NCI-H2107 (cell line): ENCODE measurements at regions not wholly inside any gene's neighbourhood (a gene's known extent, or its start where the extent isn't known, plus 50 kb on each side); places are given as distances from the start of the nearest gene placed in this dataset.
"Not testable (repeated sequence)": the region's sequence is repeated elsewhere in the genome, so short reads cannot be mapped to it uniquely, and the experiment has no call there.

Experiments
- DNase-seq: peaks from one replicate; lab custom pipeline; 2025; lab: John Stamatoyannopoulos, UW

DNA sequence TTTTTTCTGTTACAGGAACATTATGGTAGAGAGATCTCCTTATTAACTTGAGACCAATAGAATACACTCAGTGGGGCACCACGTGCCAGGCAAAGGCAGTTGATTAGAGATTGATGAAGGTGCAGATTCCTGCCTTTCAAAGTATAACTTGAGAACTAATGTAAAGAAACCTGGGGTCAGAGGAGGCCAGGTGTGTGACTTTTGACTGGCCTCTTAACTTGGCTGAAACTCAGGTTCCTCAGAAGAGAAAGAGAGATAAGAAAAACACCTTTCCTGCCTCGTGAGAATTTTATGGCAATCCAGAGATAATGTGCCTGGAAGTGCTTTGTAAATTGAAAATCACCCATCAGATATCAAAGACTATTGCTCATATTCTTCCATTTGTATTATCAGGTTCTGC lies 110.7 kb upstream of the GZMB start:
- DNase-seq, result no peak

DNA sequence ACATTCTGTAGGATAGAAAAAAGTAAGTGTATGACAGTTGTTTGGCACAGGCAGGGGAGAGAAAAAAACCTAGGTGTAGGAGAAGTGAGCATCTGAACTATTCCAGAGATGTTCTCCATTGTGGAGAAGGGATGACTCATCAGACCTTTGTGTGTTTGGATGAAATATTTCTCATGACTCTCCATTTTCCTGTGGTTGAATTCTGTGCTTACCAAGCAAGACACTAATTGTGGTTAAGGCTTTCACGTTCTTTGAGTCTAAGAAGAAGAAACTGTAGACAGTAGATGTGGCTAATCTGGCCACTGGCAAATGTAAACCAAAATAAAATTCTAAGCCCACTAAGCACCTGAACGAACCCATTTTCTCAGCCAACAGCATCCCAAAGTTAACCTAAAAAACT lies 107.9 kb upstream of the GZMB start:
- no peak for DNase-seq

DNA sequence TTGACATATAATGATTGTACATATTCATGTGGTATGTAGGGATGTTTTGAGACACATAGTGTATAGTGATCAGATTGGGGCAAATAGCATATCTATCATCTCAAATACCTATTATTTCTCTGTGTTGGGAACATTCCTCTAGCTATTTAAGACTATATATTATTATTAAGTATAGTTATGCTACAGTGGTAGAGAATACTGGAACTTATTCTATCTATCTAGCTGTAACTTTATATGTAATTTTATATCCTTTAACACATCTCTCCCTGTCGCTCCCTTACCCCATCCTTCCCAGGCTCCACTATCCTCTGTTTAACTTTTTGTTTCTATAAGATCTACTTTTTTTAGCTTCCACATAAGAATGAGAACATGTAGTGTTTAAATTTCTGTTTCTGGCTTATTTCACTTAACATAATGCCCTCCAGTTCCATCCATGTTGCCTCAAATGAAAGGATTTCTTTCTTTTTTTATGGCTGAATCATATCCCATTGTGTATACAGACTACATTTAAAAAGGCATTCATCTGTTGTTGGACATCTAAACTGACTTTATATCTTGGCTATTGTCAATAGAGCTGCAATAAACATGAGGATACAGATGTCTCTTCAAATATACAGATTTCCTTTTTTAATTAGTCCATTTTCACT lies 102.1 kb upstream of the GZMB start:
- DNase-seq, result no peak

DNA sequence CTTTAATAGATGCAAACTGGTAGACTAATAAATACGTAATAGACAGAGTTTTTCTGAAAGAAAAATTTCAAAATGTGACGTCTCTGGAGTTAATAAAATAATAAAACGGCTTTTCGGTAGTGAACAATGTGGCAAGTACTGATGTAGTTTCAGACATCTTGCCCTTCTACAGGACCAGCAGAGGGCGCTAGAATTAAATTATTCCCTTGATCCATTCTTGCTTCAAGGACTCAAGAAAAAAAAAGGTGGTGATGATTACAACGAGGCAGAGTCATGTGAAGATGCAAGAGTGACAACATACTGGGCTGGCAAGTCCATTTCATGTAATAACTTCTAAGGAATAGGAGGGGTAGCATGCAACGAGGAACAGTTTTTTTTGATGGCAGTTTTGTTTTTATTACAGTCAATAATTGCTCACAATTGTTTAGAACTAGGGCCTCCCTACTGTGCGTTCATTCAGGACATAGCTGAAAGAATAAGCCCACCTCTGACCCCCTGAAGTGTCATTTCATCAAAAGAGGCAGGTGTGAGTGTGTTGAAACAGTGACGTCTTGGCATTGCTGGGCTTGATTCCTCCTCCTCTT lies 101.0 kb upstream of the GZMB start:
- peak; percentile 82 for DNase-seq

DNA sequence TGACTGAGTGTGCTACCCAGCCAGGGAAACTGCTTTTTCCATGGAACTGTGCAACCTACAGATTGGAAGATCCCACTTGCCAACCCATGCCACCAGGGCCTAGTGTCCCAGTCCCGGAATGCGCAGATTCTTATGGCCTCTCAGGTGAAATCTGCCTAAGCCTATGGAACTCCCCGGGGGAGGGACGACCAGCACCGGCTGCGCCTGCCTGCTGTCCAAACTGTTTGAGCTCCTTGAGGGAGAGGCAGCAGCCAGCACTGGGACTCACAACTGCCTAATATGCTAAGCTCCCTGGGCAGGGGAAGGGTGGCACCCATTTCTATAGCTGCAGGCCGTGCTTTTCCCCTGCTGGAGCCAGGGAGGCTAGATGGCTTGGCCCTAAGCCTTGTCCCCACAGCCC lies 92.5 kb upstream of the GZMB start:
- no peak for DNase-seq

DNA sequence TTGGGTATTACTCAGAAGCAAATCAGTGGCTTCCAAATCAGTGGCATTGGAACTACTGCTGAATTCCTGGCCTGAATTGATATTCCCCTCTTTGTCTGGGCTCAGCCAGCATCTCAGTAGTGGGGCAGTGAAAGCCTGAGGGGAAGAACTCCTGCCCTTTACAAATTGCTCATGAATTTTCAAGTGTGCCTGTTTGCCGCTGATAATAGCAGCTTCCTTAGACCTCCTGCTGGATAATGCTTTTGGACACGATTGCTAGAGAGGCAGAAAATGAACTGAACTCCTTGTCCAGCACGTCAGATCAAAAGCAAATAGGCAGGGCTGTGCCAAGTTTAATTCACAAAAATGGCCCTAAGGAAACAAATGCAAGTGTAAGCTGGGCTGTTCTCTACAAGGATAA lies 91.3 kb upstream of the GZMB start:
- DNase-seq, result no peak

DNA sequence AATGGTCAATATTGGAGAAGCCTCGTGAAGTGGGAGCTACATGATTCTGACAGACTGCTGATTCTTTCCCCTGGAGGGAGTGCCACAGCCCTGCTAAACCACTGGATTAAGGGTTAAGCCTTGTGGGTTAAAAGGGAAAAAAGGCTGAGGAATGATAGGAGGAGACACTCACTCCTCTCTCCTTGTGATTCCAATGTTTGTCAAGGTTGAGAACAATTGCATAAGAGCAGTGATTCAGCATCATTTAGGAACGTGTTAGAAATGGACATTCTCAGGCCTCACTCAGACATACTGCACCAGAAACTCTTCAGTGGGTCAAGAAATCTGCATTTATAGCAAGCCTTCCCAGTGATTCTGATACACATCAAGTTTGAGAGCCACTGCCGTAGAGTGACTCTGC lies 87.8 kb upstream of the GZMB start:
- DNase-seq, result no peak

DNA sequence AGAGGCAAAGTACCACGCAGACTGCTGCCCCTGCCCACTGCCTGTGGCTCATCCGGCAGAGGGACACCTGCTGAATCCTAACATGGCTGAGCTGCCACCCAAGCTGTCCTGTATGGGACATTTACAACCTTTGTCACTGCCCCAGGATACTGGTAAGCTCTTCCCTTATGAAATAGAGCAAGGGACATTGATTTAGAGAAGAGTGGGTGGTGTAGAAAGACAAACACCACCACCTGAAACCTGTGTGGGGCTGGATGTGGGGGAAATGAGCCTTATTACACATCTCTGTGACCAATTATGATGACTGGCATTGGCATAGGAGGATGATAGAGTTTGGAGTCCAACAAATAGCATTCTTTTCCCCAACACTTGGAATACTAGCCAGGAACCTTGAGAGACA lies 81.2 kb upstream of the GZMB start:
- DNase-seq, result no peak

DNA sequence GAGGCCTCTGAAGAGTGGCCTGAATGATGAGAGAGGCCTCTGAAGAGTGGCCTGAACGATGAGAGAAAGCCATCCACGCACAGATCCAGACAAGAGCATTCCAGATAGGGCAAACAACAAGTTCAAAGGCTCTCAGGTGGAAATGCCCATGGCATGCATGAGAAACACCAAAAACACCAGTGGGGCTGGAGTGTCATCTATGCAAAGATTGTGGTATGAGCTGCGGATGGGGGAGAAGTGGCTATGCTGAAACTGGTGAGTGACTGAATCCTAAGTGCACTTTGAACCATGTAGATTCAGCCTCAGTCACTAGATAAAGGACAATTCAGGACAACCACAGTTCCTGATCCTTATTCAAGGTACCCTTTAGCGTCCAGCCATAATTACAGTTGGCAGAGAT lies 79.4 kb upstream of the GZMB start:
- no peak for DNase-seq

DNA sequence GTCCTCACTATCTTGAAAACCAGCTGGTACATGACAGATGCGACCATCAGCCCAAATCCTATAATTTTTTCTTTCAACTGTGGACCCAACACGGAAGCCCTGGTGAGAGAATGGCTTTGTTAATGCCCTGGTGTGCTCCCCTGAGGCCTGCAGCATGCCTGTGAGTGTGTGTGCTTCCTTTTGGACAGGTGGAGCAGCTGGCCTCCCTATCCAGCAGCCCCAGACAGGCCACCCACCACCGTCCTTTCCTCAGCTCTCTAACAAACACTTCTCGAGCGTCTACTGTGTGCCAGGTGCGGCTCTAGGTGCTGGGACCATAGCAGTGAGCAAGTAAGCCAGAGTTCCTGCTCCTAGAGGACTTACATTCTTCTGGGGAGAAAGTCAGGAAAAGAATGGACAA lies 78.9 kb upstream of the GZMB start:
- no peak for DNase-seq

DNA sequence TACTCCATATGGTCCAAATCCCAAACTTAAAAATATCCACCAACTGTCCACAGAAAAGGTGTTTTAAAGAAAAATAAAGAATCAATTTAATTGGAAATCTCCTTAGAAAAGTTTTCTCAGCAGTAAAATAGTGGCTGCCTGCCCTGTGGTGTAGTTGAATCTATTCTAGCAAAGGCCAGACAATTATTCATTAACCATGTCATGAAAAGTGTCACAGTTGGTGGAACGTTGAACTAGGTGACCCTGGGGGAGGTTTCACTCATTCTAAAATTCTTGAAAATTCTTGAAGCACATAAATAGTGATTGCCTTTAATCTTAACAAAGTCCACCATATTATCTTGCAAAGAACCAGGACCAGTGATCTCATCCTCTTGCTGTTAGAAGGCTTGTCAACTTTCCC lies 78.4 kb upstream of the GZMB start:
- no peak for DNase-seq

DNA sequence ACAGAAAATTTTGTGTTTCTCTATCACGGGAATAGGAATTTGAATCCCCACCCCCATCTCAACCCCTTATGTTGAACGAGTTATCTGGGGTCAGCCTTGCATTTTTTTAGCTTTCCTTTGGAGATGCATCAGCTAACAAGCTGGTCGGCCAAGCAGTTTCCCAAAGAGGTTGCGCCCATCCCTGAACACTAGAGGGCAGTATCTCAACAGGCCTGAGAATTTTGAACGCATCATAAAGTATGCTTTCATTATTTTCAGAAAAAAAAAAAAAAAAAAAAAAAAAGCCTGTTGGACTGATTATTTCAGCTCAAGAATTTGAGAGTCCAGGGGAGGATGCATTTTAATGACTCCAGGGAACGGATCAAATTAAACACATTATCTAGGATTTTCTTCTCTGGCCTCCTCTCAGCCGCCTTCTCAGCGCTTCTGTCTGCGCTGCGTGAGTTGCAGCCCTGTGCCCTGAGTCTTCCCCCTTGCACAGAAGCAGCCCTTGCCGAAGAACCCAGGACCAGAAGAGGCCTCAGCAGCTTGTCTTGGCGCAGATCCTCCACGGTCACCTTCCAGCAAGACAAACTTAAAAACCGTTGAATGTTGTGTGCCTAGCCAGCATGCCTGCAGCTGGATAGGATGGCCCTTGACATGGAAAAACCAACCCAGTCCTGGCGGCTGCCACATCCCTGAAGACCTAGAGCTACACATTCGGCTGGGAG lies 76.6 kb upstream of the GZMB start:
- peak; percentile 78 for DNase-seq

DNA sequence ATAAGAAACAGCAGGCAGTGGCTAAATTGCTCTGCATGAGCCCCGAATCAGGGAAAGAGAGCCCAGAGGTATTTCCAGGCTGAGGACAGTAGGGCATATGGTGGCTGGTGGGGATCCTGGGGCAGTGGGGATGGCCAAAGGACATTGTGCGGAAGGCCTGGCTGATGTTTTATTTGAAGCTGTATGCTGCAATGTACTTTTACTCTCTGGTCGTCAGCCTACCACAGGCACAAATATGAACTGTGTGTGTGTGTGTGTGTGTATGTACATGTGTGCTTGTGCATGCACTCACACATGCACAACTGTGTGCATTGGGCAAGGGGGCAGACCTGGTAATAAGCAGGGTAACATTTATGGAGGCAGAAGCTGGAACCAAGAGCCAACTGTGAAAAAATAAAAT lies 74.7 kb upstream of the GZMB start:
- DNase-seq, result no peak

DNA sequence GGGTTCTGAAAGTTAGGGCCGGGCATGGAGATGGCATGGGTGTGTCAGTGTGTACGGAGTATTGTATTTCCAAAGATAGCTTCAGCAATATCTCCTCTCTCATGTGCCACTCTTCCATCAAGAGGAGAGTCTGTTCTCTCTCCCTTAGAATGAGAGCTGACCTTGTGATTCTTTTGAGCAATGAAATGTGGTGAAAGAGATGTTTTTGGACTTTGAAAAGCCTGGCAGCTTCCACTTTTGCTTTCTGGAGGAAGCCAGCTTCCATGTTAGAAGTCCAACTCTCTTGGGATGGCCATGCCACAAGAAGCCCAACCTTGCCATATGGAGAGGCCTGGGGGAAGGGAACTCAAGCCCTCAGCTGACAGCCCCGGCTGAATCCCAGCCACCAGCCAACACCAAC lies 72.4 kb upstream of the GZMB start:
- DNase-seq, result no peak

DNA sequence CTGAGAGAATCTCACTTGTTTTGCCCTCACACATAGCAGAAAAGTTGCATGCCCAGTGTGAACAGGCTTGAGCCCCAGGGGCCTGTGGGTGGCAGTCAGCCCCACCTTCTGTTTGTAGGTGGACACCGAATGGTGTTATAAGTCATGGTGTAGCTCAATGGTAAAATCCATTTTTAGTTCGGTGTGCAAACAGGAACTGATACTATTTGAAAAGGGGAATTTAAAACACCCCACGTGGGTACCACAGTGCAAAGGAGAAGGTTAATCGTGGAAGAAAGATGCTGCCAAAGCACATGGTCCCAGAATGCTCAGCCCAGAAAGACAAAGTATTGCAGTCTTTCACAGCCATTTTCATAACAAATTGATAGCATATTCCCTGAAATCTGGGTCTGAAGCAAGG lies 71.8 kb upstream of the GZMB start:
- no peak for DNase-seq

DNA sequence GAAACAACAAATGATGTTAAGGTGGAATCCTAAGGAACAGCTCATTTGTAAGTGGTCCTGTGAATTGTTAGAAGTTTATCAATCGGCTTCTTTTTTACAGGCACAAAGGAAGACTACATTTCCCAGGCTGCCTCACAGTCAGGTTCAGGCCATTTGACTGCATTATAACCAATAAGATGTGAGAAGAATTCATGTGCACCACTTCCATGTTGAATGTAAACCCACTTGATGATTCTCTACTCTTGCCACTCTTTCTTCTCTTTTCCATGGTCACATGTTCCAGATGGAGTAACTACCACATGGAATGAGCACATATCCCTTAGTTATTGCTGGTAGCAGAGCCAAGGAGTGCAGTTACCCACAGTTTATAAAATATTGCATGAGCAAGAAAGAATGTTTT lies 67.1 kb upstream of the GZMB start:
- DNase-seq, result no peak

DNA sequence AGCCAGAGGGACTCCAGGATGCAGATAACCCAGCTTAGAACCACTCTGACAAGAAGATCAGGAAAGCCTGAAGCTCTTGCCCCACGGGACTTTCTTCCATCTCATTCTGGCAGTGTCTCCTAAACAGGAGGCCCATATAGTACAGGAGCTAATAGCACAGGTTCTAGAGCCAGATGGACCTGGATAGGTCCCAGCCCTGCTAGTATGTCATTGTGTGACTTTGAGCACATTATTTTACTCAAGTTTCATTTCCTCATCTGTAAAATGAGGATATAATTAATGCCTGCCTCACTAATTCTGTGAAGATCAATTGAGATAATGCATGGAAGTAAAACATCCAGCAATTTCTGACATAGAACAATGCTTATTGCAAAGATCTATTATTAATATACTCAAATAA lies 66.5 kb upstream of the GZMB start:
- DNase-seq, result no peak

DNA sequence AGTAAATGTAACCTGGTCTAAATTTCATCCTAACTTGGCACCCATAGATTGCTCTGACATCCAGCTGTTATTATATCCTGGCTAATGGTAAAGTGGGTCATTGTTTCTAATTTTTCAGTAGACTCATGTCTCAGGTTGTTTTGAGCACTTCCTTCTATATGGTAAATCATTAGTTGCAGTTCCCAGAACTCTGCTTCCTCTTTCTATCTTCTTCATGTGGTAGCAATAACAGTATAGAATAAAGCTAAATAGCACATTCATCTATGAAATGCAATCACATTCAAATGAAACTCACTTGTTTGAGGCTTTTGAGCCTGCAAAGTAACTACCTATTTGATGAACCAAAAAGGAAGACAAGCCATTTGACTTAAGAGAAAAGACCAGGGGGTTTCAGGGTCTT lies 65.1 kb upstream of the GZMB start:
- no peak for DNase-seq

DNA sequence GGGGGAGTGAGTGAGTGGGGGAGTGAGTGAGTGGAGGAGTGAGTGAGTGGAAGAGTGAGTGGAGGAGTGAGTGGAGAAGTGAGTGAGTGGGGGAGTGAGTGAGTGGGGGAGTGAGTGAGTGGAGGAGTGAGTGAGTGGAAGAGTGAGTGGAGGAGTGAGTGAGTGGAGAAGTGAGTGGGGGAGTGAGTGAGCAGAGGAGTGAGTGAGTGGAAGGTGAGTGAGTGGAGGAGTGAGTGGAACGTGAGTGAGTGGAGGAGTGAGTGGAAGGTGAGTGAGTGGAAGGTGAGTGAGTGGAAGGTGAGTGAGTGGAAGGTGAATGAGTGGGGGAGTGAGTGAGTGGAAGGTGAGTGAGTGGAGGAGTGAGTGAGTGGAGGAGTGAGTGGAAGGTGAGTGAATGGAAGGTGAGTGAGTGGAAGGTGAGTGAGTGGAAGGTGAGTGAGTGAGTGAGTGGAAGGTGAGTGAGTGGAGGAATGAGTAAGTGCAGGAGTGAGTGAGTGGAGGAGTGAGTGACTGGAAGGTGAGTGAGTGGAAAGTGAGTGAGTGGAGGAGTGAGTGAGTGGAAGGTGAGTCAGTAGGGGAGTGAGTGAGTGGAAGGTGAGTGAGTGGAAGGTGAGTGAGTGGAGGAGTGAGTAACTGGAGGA lies 62.4 kb upstream of the GZMB start:
- DNase-seq, result not testable (repeated sequence)

DNA sequence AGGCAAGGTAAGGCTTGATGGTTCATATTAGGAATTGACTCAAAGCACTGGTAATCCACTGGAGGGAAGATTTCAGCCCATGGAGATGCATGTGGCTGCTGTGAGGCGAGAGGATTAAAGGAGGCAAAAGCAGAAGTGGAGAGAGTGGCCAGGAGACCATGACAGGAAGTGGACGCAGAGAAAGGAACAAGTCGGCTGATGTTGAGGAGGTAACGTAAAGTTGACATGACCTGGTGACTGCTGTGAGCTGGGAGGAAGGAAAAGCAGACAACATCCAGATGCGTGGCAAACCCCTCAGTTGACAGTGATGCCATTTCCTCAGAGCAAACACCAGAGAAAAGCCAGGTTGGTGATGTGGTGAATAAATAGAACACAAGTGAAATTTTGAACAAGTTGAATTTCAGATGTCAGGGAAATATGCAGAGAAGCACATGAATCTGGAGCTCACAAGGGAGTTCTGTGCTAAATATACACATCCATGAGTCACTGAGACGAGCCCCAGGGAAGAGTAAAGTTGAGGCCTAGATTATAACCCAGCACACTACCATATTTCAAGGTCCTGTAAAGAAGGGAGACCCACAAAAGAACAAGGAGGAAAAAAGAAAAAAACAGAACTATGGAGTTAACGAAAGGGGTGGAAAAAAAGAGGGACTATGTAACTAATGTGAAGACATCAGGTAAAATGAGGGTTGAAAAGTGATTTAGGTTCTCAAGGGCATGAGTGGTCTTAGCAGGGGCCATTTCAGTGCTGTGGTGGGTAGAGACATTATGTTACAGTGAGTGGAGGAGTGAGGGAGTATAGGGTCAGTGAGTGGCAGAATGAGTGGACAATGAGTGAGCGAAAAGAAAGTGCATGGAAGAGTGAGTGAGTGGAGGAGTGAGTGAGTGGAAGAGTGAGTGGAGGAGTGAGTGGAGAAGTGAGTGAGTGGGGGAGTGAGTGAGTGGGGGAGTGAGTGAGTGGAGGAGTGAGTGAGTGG lies 61.6 kb upstream of the GZMB start:
- DNase-seq, result no peak

DNA sequence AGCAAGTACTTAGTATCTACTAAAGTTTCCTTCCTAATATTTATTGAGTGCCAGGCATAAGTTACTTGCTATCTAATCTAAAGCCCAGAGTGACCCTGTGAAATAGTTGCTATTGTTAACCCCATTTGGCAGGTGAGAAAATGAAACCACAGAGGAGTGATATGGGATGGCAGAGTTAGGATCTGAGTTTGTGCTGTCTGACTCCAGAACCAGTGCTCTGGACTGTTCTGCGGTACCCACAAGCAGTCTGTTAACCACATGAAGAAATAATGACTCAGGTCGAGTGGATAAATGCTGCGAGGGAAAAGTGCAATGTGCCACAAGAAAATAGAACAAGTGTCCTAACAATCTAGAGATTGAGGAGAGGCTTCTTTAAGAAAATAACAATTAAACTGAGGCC lies 60.7 kb upstream of the GZMB start:
- no peak for DNase-seq

DNA sequence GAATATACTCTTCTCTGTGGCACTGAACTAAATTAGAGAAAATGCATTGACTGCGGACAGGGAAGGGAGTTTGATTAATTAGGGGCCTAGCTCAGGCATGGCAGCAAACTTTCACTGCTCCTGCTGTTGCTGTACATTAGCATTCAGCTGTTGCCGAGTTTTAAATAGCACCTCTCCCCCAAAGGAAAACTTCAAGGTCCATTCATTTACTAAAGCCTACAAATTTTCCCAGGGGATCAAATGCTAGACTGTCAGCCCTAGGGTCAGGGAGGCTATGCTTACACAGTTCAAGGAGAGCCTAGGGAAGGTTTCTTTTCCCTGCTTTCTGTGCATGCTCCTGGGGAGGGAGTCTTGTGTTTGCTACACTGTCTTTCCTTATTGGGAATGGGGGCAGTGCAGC lies 60.0 kb upstream of the GZMB start:
- no peak for DNase-seq
